ENCODE measurements at regions not wholly inside any gene's neighbourhood (a gene's known extent, or its start where the extent isn't known, plus 50 kb on each side); places are given as distances from the start of the nearest gene placed in this dataset.

GRCh38 chr6:137707590-137708360, 159.3 kb upstream of the TNFAIP3 start:
- in situ Hi-C loops (cut with MboI; ENCODE audit: low sequenced_read_pairs, unreplicated experiment), result loop anchor here (5.0 to 25.0 kb wide), 3 partner anchors 160 to 405 kb away; partner anchors contain the start of genes PERP and TNFAIP3
- DNase-seq (ENCODE audit: low spot score), result peak; percentile 59
- peak; percentile 38 for TF ChIP-seq CTCF (IDR thresholded peaks at IDR 0.05; ENCODE audit: borderline replicate concordance, control extremely low read depth, extremely low read depth, insufficient read depth, missing control alignments)

- no peak for DNase-seq (ENCODE audit: low spot score)
- TF ChIP-seq CTCF (IDR thresholded peaks at IDR 0.05; ENCODE audit: borderline replicate concordance, control extremely low read depth, extremely low read depth, insufficient read depth, missing control alignments), result no peak
- in situ Hi-C loops (cut with MboI; ENCODE audit: low sequenced_read_pairs, unreplicated experiment), result loop anchor here (5.0 to 25.0 kb wide), 3 partner anchors 159 to 404 kb away; partner anchors contain the start of genes PERP and TNFAIP3
These were observed 158.6 kb upstream of the TNFAIP3 start for GRCh38 chr6:137708481-137708880.

- DNase-seq (ENCODE audit: low spot score), result no peak
- in situ Hi-C loops (cut with MboI; ENCODE audit: low sequenced_read_pairs, unreplicated experiment), result loop anchor here (5.0 to 25.0 kb wide), 3 partner anchors 158 to 403 kb away; partner anchors contain the start of genes PERP and TNFAIP3
- TF ChIP-seq CTCF (IDR thresholded peaks at IDR 0.05; ENCODE audit: borderline replicate concordance, control extremely low read depth, extremely low read depth, insufficient read depth, missing control alignments), result no peak
These were observed 157.4 kb upstream of the TNFAIP3 start for GRCh38 chr6:137709424-137710236.

- TF ChIP-seq CTCF (IDR thresholded peaks at IDR 0.05; ENCODE audit: borderline replicate concordance, control extremely low read depth, extremely low read depth, insufficient read depth, missing control alignments), result no peak
- DNase-seq (ENCODE audit: low spot score), result no peak
- in situ Hi-C loops (cut with MboI; ENCODE audit: low sequenced_read_pairs, unreplicated experiment), result loop anchor here (25.0 kb wide), 1 partner anchor 400 kb away; the partner anchor contains the start of gene PERP
These were observed 155.1 kb upstream of the TNFAIP3 start for GRCh38 chr6:137711972-137712371.

GRCh38 chr6:137712587-137712986, 154.5 kb upstream of the TNFAIP3 start:
- DNase-seq (ENCODE audit: low spot score), result no peak
- in situ Hi-C loops (cut with MboI; ENCODE audit: low sequenced_read_pairs, unreplicated experiment), result loop anchor here (25.0 kb wide), 1 partner anchor 400 kb away; the partner anchor contains the start of gene PERP
- no peak for TF ChIP-seq CTCF (IDR thresholded peaks at IDR 0.05; ENCODE audit: borderline replicate concordance, control extremely low read depth, extremely low read depth, insufficient read depth, missing control alignments)

- in situ Hi-C loops (cut with MboI; ENCODE audit: low sequenced_read_pairs, unreplicated experiment), result loop anchor here (25.0 kb wide), 1 partner anchor 397 kb away; the partner anchor contains the start of gene PERP
- no peak for TF ChIP-seq CTCF (IDR thresholded peaks at IDR 0.05; ENCODE audit: borderline replicate concordance, control extremely low read depth, extremely low read depth, insufficient read depth, missing control alignments)
- no peak for DNase-seq (ENCODE audit: low spot score)
These were observed 151.4 kb upstream of the TNFAIP3 start for GRCh38 chr6:137715589-137716045.

All from GM13976 (cell line).